ENCODE measurements at regions not wholly inside any gene's neighbourhood (a gene's known extent, or its start where the extent isn't known, plus 50 kb on each side); places are given as distances from the start of the nearest gene placed in this dataset.

DNA sequence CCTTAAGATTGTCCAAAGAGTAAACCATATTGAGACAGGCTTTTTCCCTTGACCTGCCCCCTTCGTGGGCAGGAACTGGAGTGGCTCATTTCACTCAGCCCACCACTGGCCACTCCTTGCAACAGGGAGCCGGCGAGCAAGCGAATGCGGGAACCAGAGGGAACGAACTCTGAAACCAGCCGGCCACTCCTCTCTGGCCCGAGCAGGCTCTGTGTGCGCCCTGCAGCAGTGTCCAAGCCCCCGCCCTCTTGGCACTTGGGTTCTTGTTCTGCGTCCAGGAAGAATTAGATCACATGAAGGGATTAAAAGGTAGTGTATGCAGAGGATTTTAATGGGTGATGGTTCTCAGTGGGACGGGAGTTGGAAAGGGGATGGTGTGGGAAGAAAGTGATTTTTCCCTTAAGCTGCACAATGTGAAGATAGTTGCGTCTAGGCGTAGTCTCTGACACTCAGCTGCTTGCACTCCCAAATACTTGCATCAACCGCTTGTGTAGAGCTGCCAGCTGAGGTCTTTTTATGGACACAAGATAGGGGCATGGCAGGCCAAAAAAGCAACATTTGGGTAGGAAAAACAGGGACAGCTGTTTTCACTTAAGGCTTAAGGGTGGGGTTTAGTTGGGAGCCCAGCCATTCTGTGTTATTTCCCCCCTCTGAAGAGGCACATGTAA lies 1209.7 kb upstream of the PCDH20 start:
- DNase-seq (ENCODE audit: extremely low read depth, low read depth) = no peak
- TF ChIP-seq, protein P1, sequence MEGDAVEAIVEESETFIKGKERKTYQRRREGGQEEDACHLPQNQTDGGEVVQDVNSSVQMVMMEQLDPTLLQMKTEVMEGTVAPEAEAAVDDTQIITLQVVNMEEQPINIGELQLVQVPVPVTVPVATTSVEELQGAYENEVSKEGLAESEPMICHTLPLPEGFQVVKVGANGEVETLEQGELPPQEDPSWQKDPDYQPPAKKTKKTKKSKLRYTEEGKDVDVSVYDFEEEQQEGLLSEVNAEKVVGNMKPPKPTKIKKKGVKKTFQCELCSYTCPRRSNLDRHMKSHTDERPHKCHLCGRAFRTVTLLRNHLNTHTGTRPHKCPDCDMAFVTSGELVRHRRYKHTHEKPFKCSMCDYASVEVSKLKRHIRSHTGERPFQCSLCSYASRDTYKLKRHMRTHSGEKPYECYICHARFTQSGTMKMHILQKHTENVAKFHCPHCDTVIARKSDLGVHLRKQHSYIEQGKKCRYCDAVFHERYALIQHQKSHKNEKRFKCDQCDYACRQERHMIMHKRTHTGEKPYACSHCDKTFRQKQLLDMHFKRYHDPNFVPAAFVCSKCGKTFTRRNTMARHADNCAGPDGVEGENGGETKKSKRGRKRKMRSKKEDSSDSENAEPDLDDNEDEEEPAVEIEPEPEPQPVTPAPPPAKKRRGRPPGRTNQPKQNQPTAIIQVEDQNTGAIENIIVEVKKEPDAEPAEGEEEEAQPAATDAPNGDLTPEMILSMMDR (IDR thresholded peaks at IDR 0.05; ENCODE audit: low read depth, low read length) = no peak

DNA sequence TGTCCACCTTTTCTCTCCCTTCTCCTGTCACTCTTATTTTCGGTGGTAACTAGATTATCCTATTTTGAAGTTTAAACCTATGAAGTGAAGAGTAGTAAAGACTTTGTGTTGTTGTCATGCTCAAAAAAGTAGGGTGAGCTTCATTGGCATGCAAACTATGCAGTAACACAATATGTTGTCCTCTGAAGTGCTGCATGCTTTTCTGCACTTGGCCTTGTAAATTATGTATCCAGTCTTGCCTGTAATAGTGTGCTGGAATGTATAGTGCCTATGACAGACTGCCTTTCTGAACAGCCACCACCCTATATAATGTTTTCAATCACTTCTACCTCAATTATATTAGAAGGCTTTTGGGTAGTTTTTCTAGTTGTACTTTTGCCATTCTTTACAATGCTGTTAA lies 1198.2 kb upstream of the PCDH20 start:
- TF ChIP-seq, protein P1 (IDR thresholded peaks at IDR 0.05; ENCODE audit: low read depth, low read length) = no peak
- DNase-seq (ENCODE audit: extremely low read depth, low read depth) = no peak

- DNase-seq (ENCODE audit: extremely low read depth, low read depth) = no peak
- TF ChIP-seq, protein P1 (IDR thresholded peaks at IDR 0.05; ENCODE audit: low read depth, low read length) = no peak
Measured at GRCh38 chr13:62611343-62611742, 1195.7 kb upstream of the PCDH20 start.

GRCh38 chr13:62598708-62599107 lies 1183.1 kb upstream of the PCDH20 start:
- TF ChIP-seq, protein P1 (IDR thresholded peaks at IDR 0.05; ENCODE audit: low read depth, low read length) = no peak
- no peak for DNase-seq (ENCODE audit: extremely low read depth, low read depth)

DNA sequence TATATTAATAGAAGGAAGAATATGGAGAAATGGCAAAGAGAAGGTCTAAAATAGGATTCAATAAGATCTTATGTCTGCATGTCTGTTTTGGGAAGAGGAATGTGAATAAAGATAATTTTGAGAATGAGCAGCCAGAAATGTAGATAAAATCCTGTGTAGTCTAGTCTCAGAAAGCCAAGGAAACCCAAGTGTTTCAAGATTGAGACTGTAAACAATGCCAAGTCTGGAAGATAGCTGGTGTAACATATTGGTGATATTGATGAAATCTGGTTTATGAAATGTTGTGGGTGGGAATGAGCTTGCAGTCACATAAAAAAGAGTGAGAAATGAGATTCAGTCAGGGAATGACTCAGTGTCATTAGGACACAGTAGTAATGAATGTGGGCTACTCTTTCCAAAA lies 1180.3 kb upstream of the PCDH20 start:
- TF ChIP-seq, protein P1 (IDR thresholded peaks at IDR 0.05; ENCODE audit: low read depth, low read length) = no peak
- DNase-seq (ENCODE audit: extremely low read depth, low read depth) = no peak

- TF ChIP-seq, protein P1 (IDR thresholded peaks at IDR 0.05; ENCODE audit: low read depth, low read length) = no peak
- no peak for DNase-seq (ENCODE audit: extremely low read depth, low read depth)
Measured at GRCh38 chr13:62593804-62594203, 1178.2 kb upstream of the PCDH20 start.

- TF ChIP-seq, protein P1 (IDR thresholded peaks at IDR 0.05; ENCODE audit: low read depth, low read length) = no peak
Measured at GRCh38 chr13:62583466-62583865, 1167.8 kb upstream of the PCDH20 start.

More at GRCh38 chr13:62583466-62583865, 1167.8 kb upstream of the PCDH20 start:
- no peak for DNase-seq (ENCODE audit: extremely low read depth, low read depth)

Measured in AG09319 (cell line).